Upper lobe of right lung (tissue), 1 donor: ENCODE measurements at regions not wholly inside any gene's neighbourhood (a gene's known extent, or its start where the extent isn't known, plus 50 kb on each side); places are given as distances from the start of the nearest gene placed in this dataset.
"Not testable (repeated sequence)": the region's sequence is repeated elsewhere in the genome, so short reads cannot be mapped to it uniquely, and the experiment has no call there.

Experiments used
- ATAC-seq: fragments of 200-7000 bp; cut with Tn5 transposase; one replicate; pipeline ENCODE4 v1.9.1; 2020; ENCODE audit warnings: mild to moderate bottlenecking, moderate library complexity
- DNase-seq: peaks from one replicate; pipeline ENCODE4 v3.0.0-alpha.2; 2020
- H3K27ac ChIP-seq: fragments of 200-600 bp; one replicate; pipeline ENCODE4 v1.8.0; 2022
- H3K27me3 ChIP-seq: fragments of 200-600 bp; one replicate; pipeline ENCODE4 v1.8.0; 2022; ENCODE audit warnings: mild to moderate bottlenecking
- H3K36me3 ChIP-seq: fragments of 200-600 bp; one replicate; pipeline ENCODE4 v1.8.0; 2022
- H3K4me1 ChIP-seq: fragments of 200-600 bp; one replicate; pipeline ENCODE4 v1.8.0; 2022
- H3K4me3 ChIP-seq: fragments of 200-600 bp; one replicate; pipeline ENCODE4 v1.8.0; 2022; ENCODE audit warnings: mild to moderate bottlenecking
- H3K9me3 ChIP-seq: fragments of 200-600 bp; one replicate; pipeline ENCODE4 v1.8.0; 2022
- CTCF ChIP-seq: fragments of 200-600 bp; IDR thresholded peaks from one replicate; pipeline ENCODE4 v1.8.0; 2022; ENCODE audit warnings: antibody characterized with exemption
- intact Hi-C: fragments of 100-400 bp; cut with DNase I; formaldehyde crosslinking; loops from one replicate; pipeline ENCODE4 v1.11.0; 2022
- donor health status: DM: no; HTN: yes; CAD: no; lungs with severe emphysema.

GRCh38 chr17:73855720-73856333 lies 211.6 kb upstream of the SDK2 start:
- intact Hi-C loops, result no loop called here
- ATAC-seq, result no peak

GRCh38 chr17:73856556-73856955 lies 212.3 kb upstream of the SDK2 start:
- Histone ChIP-seq H3K27ac (no peak overlapping the region), H3K4me1 (no peaks in the 10 kb centered on the region), H3K36me3 (no peaks in the 10 kb centered on the region), H3K9me3 (no peaks in the 10 kb centered on the region), H3K27me3 (no peaks in the 10 kb centered on the region), H3K4me3 (no peak overlapping the region)
- ATAC-seq (no peak), DNase-seq (no peak)
- TF ChIP-seq CTCF, result no peak
- intact Hi-C loops, result no loop called here

More at GRCh38 chr17:73855720-73856333, 211.6 kb upstream of the SDK2 start:
- no peak overlapping the region for H3K27ac ChIP-seq
- H3K9me3 ChIP-seq, result no peaks in the 10 kb centered on the region
- H3K4me3 ChIP-seq, result no peak overlapping the region
- H3K36me3 ChIP-seq, result no peaks in the 10 kb centered on the region
- H3K27me3 ChIP-seq, result no peaks in the 10 kb centered on the region
- TF ChIP-seq CTCF, result no peak
- DNase-seq, result no peak
- no peaks in the 10 kb centered on the region for H3K4me1 ChIP-seq

GRCh38 chr17:73859439-73860008 lies 215.3 kb upstream of the SDK2 start:
- H3K36me3 ChIP-seq, H3K9me3 ChIP-seq, DNase-seq, H3K4me1 ChIP-seq, ATAC-seq, H3K4me3 ChIP-seq, intact Hi-C loops, H3K27me3 ChIP-seq, H3K27ac ChIP-seq: not testable (repeated sequence)

GRCh38 chr17:73861543-73861942 lies 217.3 kb upstream of the SDK2 start:
- ATAC-seq (no peak), DNase-seq (no peak)
- H3K4me3 ChIP-seq, result no peak overlapping the region
- no peaks in the 10 kb centered on the region for H3K27me3 ChIP-seq
- no peak for TF ChIP-seq CTCF
- H3K27ac ChIP-seq, result no peak overlapping the region
- no peaks in the 10 kb centered on the region for H3K9me3 ChIP-seq
- intact Hi-C loops, result no loop called here
- no peaks in the 10 kb centered on the region for H3K36me3 ChIP-seq
- H3K4me1 ChIP-seq, result no peaks in the 10 kb centered on the region

GRCh38 chr17:73863761-73864535 lies 219.7 kb upstream of the SDK2 start:
- ATAC-seq (no peak), DNase-seq (no peak)
- intact Hi-C loops, result no loop called here
- TF ChIP-seq CTCF, result no peak
- Histone ChIP-seq H3K36me3 (no peaks in the 10 kb centered on the region), H3K4me3 (no peak overlapping the region), H3K27ac (no peak overlapping the region), H3K4me1 (no peaks in the 10 kb centered on the region), H3K9me3 (no peaks in the 10 kb centered on the region), H3K27me3 (no peaks in the 10 kb centered on the region)

GRCh38 chr17:73865831-73866230 lies 221.6 kb upstream of the SDK2 start:
- Histone ChIP-seq H3K4me3 (no peak overlapping the region), H3K27ac (no peak overlapping the region), H3K4me1 (no peaks in the 10 kb centered on the region), H3K27me3 (no peaks in the 10 kb centered on the region), H3K9me3 (no peaks in the 10 kb centered on the region), H3K36me3 (no peaks in the 10 kb centered on the region)
- DNase-seq (no peak), ATAC-seq (no peak)
- intact Hi-C loops, result no loop called here
- TF ChIP-seq CTCF, result no peak
